ENCODE measurements at regions not wholly inside any gene's neighbourhood (a gene's known extent, or its start where the extent isn't known, plus 50 kb on each side); places are given as distances from the start of the nearest gene placed in this dataset.

- TF ChIP-seq PATZ1 (CRISPR knock-in tag; IDR thresholded peaks at IDR 0.05; ENCODE audit: borderline replicate concordance) (no peak), ZFP30 (CRISPR knock-in tag; IDR thresholded peaks at IDR 0.05) (no peak), RARB (CRISPR knock-in tag; IDR thresholded peaks at IDR 0.05) (no peak), BACH2 (CRISPR knock-in tag; IDR thresholded peaks at IDR 0.05; ENCODE audit: borderline replicate concordance) (no peak)
These were observed 277.2 kb downstream of the NEDD1 start for GRCh38 chr12:97184127-97184773.

Data from SK-N-SH treated with all-trans-retinoic acid at 6 μM for 48 hours (cell line).